Inflammatory macrophage (primary cell): ENCODE measurements at regions not wholly inside any gene's neighbourhood (a gene's known extent, or its start where the extent isn't known, plus 50 kb on each side); places are given as distances from the start of the nearest gene placed in this dataset.

Experiments used
- DNase-seq, 2 donors: peaks; one replicate each; pipeline ENCODE4 v3.0.0-alpha.2; 2020 to 2022

- DNase-seq = no peak
Observed at GRCh38 chr4:4627111-4627510, 85.3 kb upstream of the STX18 start.

- peak in 1 of 2 donors; percentile 2 for DNase-seq
Observed at GRCh38 chr4:4625488-4625887, 83.6 kb upstream of the STX18 start.

- no peak for DNase-seq
Observed at GRCh38 chr4:4624276-4624897, 82.5 kb upstream of the STX18 start.

- DNase-seq = no peak
Observed at GRCh38 chr4:4619821-4620220, 78.0 kb upstream of the STX18 start.

GRCh38 chr4:4618847-4619246 lies 77.0 kb upstream of the STX18 start:
- no peak for DNase-seq

- DNase-seq = no peak
Observed at GRCh38 chr4:4614925-4615678, 73.3 kb upstream of the STX18 start.

- no peak for DNase-seq
Observed at GRCh38 chr4:4613641-4614286, 71.9 kb upstream of the STX18 start.

- DNase-seq = no peak
Observed at GRCh38 chr4:4613126-4613465, 71.2 kb upstream of the STX18 start.

GRCh38 chr4:4610672-4611071 lies 68.8 kb upstream of the STX18 start:
- DNase-seq = no peak

GRCh38 chr4:4609622-4610334 lies 67.9 kb upstream of the STX18 start:
- DNase-seq = no peak

- no peak for DNase-seq
Observed at GRCh38 chr4:4608214-4608537, 66.3 kb upstream of the STX18 start.

- DNase-seq = no peak
Observed at GRCh38 chr4:4607336-4608213, 65.7 kb upstream of the STX18 start.

- peak; percentile 55 to 76 for DNase-seq
Observed at GRCh38 chr4:4606321-4606720, 64.5 kb upstream of the STX18 start.

GRCh38 chr4:4605849-4606248 lies 64.0 kb upstream of the STX18 start:
- no peak for DNase-seq

GRCh38 chr4:4603592-4603991 lies 61.7 kb upstream of the STX18 start:
- no peak for DNase-seq

GRCh38 chr4:4603067-4603466 lies 61.2 kb upstream of the STX18 start:
- DNase-seq = no peak

GRCh38 chr4:4602468-4602867 lies 60.6 kb upstream of the STX18 start:
- DNase-seq = no peak

- DNase-seq = no peak
Observed at GRCh38 chr4:4601803-4602369, 60.0 kb upstream of the STX18 start.

- no peak for DNase-seq
Observed at GRCh38 chr4:4599481-4600275, 57.8 kb upstream of the STX18 start.

GRCh38 chr4:4598851-4599411 lies 57.1 kb upstream of the STX18 start:
- no peak for DNase-seq

- no peak for DNase-seq
Observed at GRCh38 chr4:4596720-4597119, 54.9 kb upstream of the STX18 start.
